CD8-positive, alpha-beta memory T cell (primary cell): ENCODE measurements at regions not wholly inside any gene's neighbourhood (a gene's known extent, or its start where the extent isn't known, plus 50 kb on each side); places are given as distances from the start of the nearest gene placed in this dataset.

Experiments used
- CTCF ChIA-PET: fragments of 350-600 bp; sonication (Branson Sonifier 250); formaldehyde crosslinking; loops from one replicate; lab custom pipeline; 2021; ENCODE audit warnings: antibody characterized with exemption; lab: Charles Lee
- POLR2A ChIA-PET: fragments of 350-600 bp; sonication (Branson Sonifier 250); formaldehyde crosslinking; loops from one replicate; lab custom pipeline; 2021; ENCODE audit warnings: antibody characterized with exemption; lab: Charles Lee
- DNase-seq, 5 donors: peaks; one replicate each; pipeline versions ENCODE4 v3.0.0 to v3.0.0-alpha.2; 2020 to 2022; ENCODE audit warnings: mixed read lengths in 1 of 5
- H3K27ac ChIP-seq: one replicate; pipeline ENCODE4 v1.7.0; 2013; ENCODE audit warnings: low read depth, mild to moderate bottlenecking, low read length, moderate library complexity
- H3K27me3 ChIP-seq: 2 replicates; pipeline ENCODE4 v1.7.0; 2013; ENCODE audit warnings: low read length, mild to moderate bottlenecking; ENCODE audit not compliant: insufficient read depth, poor library complexity, severe bottlenecking
- H3K36me3 ChIP-seq: 2 replicates; pipeline ENCODE4 v1.7.0; 2013; ENCODE audit warnings: mild to moderate bottlenecking, low read length, moderate library complexity; ENCODE audit not compliant: insufficient read depth
- H3K4me1 ChIP-seq: 2 replicates; pipeline ENCODE4 v1.7.0; 2013; ENCODE audit warnings: mild to moderate bottlenecking, low read length, moderate library complexity; ENCODE audit not compliant: insufficient read depth
- H3K4me3 ChIP-seq: 2 replicates; pipeline ENCODE4 v1.7.0; 2013; ENCODE audit warnings: mild to moderate bottlenecking, low read length
- H3K9me3 ChIP-seq: 2 replicates; pipeline ENCODE4 v1.7.0; 2013; ENCODE audit warnings: mild to moderate bottlenecking, low read length
- H3K27ac Mint-ChIP-seq, 8 donors: one replicate each; pipeline ENCODE4 v1.8.0; 2020 to 2021; ENCODE audit warnings: mixed read lengths in 8 of 8, mild to moderate bottlenecking in 6 of 8, inconsistent platforms in 3 of 8, moderate library complexity in 3 of 8
- H3K27me3 Mint-ChIP-seq, 2 donors: one replicate each; pipeline ENCODE4 v1.8.0; 2020 to 2021; ENCODE audit warnings: mixed read lengths in 2 of 2, mild to moderate bottlenecking in 1 of 2, moderate library complexity in 1 of 2
- H3K36me3 Mint-ChIP-seq, 3 donors: one replicate each; pipeline ENCODE4 v1.8.0; 2020 to 2021; ENCODE audit warnings: mixed read lengths in 3 of 3, inconsistent platforms in 1 of 3, mild to moderate bottlenecking in 1 of 3
- H3K4me1 Mint-ChIP-seq, 3 donors: one replicate each; pipeline ENCODE4 v1.8.0; 2020 to 2021; ENCODE audit warnings: mixed read lengths in 3 of 3, inconsistent platforms in 1 of 3, mild to moderate bottlenecking in 1 of 3
- H3K4me3 Mint-ChIP-seq, 7 donors: one replicate each; pipeline ENCODE4 v1.8.0; 2020 to 2021; ENCODE audit warnings: mixed read lengths in 7 of 7, mild to moderate bottlenecking in 6 of 7, moderate library complexity in 4 of 7, inconsistent platforms in 2 of 7
- H3K9me3 Mint-ChIP-seq, 5 donors: one replicate each; pipeline ENCODE4 v1.8.0; 2020 to 2022; ENCODE audit warnings: mixed read lengths in 5 of 5, mild to moderate bottlenecking in 3 of 5, moderate library complexity in 2 of 5, inconsistent platforms in 1 of 5

DNA sequence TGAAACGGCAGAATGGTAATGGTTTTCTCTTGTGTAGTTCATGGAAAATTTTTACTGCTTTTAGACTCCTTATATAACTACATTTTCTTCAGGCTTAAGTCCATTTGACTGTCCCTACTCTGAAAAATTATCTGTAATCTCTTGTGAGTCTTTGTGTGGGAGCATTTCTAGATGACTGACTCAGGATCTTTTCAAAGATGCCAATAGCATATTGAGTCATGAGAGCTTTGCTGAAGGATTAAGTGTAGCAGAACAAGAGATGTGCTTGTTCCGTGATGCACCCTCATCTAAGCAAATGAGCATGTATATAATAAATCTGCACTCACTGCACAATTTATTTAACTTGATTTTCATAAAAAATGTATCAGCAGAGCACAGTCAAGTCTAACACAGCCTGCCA, 298.7 kb upstream of the CDH6 start:
- no peaks in the 10 kb centered on the region for H3K9me3 ChIP-seq
- CTCF ChIA-PET, result no interaction called here
- DNase-seq, result no peak
- H3K4me3 Mint-ChIP-seq, result no peak overlapping the region
- no peaks in the 10 kb centered on the region for H3K4me1 Mint-ChIP-seq
- no peaks in the 10 kb centered on the region for H3K27me3 ChIP-seq
- no peak overlapping the region for H3K4me3 ChIP-seq
- H3K36me3 ChIP-seq, result no peaks in the 10 kb centered on the region
- POLR2A ChIA-PET, result no interaction called here
- peaks cover 3 to 15% (median 4%) of the 10 kb centered on the region in 5 donors for H3K9me3 Mint-ChIP-seq
- no peaks in the 10 kb centered on the region for H3K27me3 Mint-ChIP-seq
- H3K36me3 Mint-ChIP-seq, result no peaks in the 10 kb centered on the region
- no peak overlapping the region for H3K27ac Mint-ChIP-seq
- H3K4me1 ChIP-seq, result no peaks in the 10 kb centered on the region
- H3K27ac ChIP-seq, result no peak overlapping the region

DNA sequence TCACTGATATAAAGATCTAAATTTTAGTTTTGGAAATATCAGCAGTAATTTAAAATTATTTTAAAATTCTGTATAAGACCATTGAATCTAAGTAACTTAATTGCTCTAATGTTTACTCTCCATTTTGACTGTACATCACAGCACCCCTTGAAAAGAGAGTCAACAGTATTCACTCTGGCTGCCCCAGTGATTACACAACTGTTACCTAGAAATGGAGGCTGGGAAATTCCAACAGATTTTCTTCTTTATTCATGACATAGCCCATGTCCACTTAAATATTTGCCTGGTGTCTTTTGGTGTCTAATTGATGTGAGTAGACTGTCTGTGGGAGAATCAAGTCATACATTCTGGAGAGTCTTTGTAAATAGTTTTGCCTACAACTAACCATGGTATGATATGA, 301.8 kb upstream of the CDH6 start:
- Histone ChIP-seq H3K36me3 (no peaks in the 10 kb centered on the region), H3K9me3 (no peaks in the 10 kb centered on the region), H3K4me3 (no peak overlapping the region), H3K27me3 (no peaks in the 10 kb centered on the region), H3K4me1 (no peaks in the 10 kb centered on the region), H3K27ac (no peak overlapping the region)
- Mint-ChIP-seq H3K36me3 (no peaks in the 10 kb centered on the region), H3K27me3 (no peaks in the 10 kb centered on the region), H3K27ac (no peak overlapping the region), H3K4me1 (no peaks in the 10 kb centered on the region), H3K9me3 (peaks cover 2 to 15% (median 6%) of the 10 kb centered on the region in 5 donors), H3K4me3 (no peak overlapping the region)
- POLR2A ChIA-PET, result no interaction called here
- CTCF ChIA-PET, result no interaction called here
- DNase-seq, result no peak

DNA sequence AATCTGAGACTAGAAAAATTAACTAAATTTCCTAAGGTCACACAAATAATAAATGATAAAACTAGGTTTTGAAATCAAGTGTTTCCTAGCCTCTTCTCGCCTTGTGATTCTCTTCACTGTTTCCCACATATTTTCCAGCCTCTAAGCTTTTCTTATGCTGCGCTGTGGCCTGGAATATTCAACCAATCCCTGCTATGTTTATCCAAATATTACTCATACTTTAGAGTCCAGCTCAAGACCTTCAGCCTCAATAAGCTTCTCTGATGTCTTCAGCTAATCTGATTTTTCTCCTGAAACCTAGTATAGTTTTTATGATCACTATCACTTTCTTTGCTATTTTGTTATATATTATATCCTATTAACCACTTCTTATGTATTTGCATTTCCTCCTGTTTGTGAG, 303.1 kb upstream of the CDH6 start:
- H3K27ac Mint-ChIP-seq, result no peak overlapping the region
- Histone ChIP-seq H3K4me3 (no peak overlapping the region), H3K27ac (no peak overlapping the region), H3K4me1 (no peaks in the 10 kb centered on the region), H3K9me3 (no peaks in the 10 kb centered on the region), H3K27me3 (no peaks in the 10 kb centered on the region), H3K36me3 (no peaks in the 10 kb centered on the region)
- no peak for DNase-seq
- H3K4me3 Mint-ChIP-seq, result no peak overlapping the region
- no peaks in the 10 kb centered on the region for H3K4me1 Mint-ChIP-seq
- ChIA-PET POLR2A (no interaction called here), CTCF (no interaction called here)
- no peaks in the 10 kb centered on the region for H3K27me3 Mint-ChIP-seq
- no peaks in the 10 kb centered on the region for H3K36me3 Mint-ChIP-seq
- H3K9me3 Mint-ChIP-seq, result peaks cover 2 to 12% (median 6%) of the 10 kb centered on the region in 5 donors

DNA sequence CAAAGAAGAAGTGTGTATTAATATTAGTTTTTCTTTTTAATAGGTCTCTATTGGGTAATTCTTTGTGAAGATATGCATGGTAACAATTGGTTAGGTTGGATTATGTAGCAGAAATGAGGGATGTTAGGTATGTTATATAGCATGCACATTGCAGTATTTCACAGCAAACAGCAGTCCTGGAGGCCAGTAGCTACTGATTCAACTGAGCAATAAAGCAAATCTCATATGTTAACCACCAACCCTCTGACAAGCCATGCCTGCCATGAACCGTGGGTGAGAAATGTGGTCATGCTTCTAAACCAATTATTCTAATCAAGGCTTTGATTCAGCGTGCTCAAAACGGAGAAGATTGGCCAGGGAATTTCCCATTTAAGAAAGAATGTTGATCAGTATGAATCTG, 313.0 kb upstream of the CDH6 start:
- ChIA-PET POLR2A (no interaction called here), CTCF (no interaction called here)
- Histone ChIP-seq H3K36me3 (no peaks in the 10 kb centered on the region), H3K4me1 (no peaks in the 10 kb centered on the region), H3K4me3 (no peak overlapping the region), H3K27ac (no peak overlapping the region), H3K27me3 (no peaks in the 10 kb centered on the region), H3K9me3 (no peaks in the 10 kb centered on the region)
- Mint-ChIP-seq H3K4me3 (no peak overlapping the region), H3K27me3 (no peaks in the 10 kb centered on the region), H3K36me3 (no peaks in the 10 kb centered on the region), H3K27ac (no peak overlapping the region), H3K9me3 (peaks cover 6 to 33% (median 7%) of the 10 kb centered on the region in 5 donors), H3K4me1 (no peaks in the 10 kb centered on the region)
- no peak for DNase-seq

DNA sequence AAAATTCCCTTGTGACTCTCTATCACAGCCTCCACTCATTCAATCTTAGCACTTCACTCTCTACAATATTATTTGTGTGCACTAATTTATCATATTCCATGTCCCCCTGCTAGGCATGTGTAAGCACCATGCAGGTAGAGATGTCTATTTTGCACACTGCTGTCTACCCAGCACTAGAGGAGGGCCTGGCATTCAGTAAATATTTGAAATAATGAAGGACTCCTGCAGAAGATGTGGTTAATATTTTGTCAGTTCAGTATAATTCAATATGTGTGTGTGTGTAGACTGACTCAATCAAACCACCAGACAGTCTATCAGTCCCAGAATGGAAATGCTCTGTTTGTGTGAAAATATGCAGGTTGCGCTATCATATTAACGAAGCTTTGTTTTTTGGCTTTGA, 313.6 kb upstream of the CDH6 start:
- no peak overlapping the region for H3K4me3 ChIP-seq
- H3K27ac ChIP-seq, result no peak overlapping the region
- ChIA-PET POLR2A (no interaction called here), CTCF (no interaction called here)
- H3K27me3 ChIP-seq, result no peaks in the 10 kb centered on the region
- no peak for DNase-seq
- H3K36me3 ChIP-seq, result no peaks in the 10 kb centered on the region
- Mint-ChIP-seq H3K36me3 (no peaks in the 10 kb centered on the region), H3K4me3 (no peak overlapping the region), H3K4me1 (no peaks in the 10 kb centered on the region), H3K27me3 (no peaks in the 10 kb centered on the region), H3K9me3 (peaks cover 3 to 33% (median 9%) of the 10 kb centered on the region in 5 donors), H3K27ac (no peak overlapping the region)
- H3K9me3 ChIP-seq, result no peaks in the 10 kb centered on the region
- H3K4me1 ChIP-seq, result no peaks in the 10 kb centered on the region

DNA sequence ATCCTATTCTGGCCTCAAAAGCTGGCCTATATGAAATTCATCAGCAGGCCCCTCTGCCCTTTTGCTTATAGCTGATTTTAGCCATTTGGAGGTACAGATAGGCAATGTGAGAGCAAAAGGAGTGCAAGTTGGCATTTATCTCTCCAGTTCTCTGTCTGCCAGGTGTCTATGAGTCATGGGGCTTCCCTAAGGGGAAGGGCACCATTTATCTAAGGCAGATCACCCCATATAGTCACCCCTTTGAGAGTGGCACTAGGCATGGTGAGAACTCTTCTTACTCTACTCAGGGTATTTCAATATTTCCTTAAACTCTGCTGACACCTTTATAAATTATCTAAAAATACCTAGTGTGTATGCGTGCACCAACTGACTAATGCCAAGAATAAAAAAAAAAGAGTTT, 314.7 kb upstream of the CDH6 start:
- ChIA-PET POLR2A (no interaction called here), CTCF (no interaction called here)
- Mint-ChIP-seq H3K4me3 (no peak overlapping the region), H3K9me3 (peaks cover 3 to 32% (median 9%) of the 10 kb centered on the region in 5 donors), H3K4me1 (no peaks in the 10 kb centered on the region), H3K36me3 (no peaks in the 10 kb centered on the region), H3K27me3 (no peaks in the 10 kb centered on the region), H3K27ac (no peak overlapping the region)
- no peak for DNase-seq
- Histone ChIP-seq H3K27me3 (no peaks in the 10 kb centered on the region), H3K9me3 (no peaks in the 10 kb centered on the region), H3K4me1 (no peaks in the 10 kb centered on the region), H3K27ac (no peak overlapping the region), H3K36me3 (no peaks in the 10 kb centered on the region), H3K4me3 (no peak overlapping the region)

DNA sequence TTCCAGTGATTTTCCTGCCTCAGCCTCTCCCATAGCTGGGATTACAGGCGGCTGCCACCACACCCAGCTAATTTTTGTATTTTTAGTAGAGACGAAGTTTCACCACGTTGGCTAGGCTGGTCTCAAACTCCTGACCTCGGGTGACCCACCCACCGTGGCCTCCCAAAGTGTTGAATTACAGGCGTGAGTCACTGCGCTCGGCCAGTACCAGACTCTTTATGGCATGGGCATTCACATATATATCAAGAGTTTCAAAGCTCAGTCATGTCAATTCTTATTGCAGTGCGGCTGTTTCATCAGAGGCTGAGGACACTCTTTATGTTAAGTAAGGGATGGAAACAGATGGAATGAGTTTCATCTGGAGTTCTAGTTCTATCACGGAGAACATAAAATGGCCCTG, 315.2 kb upstream of the CDH6 start:
- Histone ChIP-seq H3K4me3 (no peak overlapping the region), H3K4me1 (no peaks in the 10 kb centered on the region), H3K27me3 (no peaks in the 10 kb centered on the region), H3K9me3 (no peaks in the 10 kb centered on the region), H3K36me3 (no peaks in the 10 kb centered on the region), H3K27ac (no peak overlapping the region)
- no peak overlapping the region for H3K4me3 Mint-ChIP-seq
- no peaks in the 10 kb centered on the region for H3K36me3 Mint-ChIP-seq
- POLR2A ChIA-PET, result no interaction called here
- no peaks in the 10 kb centered on the region for H3K27me3 Mint-ChIP-seq
- no peaks in the 10 kb centered on the region for H3K4me1 Mint-ChIP-seq
- DNase-seq, result no peak
- CTCF ChIA-PET, result no interaction called here
- peaks cover 3 to 30% (median 9%) of the 10 kb centered on the region in 5 donors for H3K9me3 Mint-ChIP-seq
- H3K27ac Mint-ChIP-seq, result no peak overlapping the region

DNA sequence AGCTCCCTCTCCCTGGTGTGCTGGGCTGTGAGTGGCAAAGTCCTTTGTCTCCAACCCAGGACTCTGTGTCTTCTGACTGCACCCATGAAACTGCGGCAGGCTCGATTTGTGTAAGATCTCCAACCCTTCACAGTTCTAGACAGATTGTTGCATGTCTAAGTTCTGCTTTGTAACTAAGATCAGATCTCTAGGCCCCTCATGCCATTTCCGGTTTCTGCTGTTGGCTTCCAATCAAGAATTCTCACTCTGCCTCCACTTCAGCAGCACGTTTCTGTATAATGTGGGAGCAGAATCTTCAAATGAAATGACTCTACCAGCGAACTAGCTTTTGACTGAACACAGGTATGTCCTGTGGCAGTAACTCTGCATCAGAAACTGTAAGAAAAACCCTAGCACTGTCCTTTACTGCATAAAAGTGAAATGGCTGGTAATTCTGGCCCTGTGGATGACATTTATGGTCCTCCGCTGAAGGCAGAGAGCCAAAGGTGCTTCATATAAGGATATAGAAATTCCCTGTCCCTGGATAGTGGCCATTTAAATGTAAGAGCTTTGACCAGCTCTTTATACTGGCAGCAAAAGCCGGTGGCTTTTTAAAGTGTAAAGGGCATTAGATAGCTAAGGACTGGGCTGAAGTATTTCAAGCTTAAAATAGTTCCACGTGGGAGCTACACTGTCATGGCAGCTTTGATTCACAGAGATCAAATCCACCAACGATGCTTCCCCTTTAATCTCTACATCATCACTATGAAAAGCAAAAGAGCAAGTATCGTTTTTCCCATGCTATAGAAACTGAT, 319.0 kb upstream of the CDH6 start:
- Mint-ChIP-seq H3K27ac (no peak overlapping the region), H3K27me3 (no peaks in the 10 kb centered on the region), H3K4me1 (no peaks in the 10 kb centered on the region), H3K9me3 (peaks cover 5 to 16% (median 9%) of the 10 kb centered on the region in 5 donors), H3K36me3 (no peaks in the 10 kb centered on the region), H3K4me3 (no peak overlapping the region)
- ChIA-PET CTCF (no interaction called here), POLR2A (no interaction called here)
- Histone ChIP-seq H3K27me3 (no peaks in the 10 kb centered on the region), H3K4me3 (no peak overlapping the region), H3K4me1 (no peaks in the 10 kb centered on the region), H3K36me3 (no peaks in the 10 kb centered on the region), H3K27ac (no peak overlapping the region), H3K9me3 (no peaks in the 10 kb centered on the region)
- no peak for DNase-seq
